Ramos (cell line): ENCODE measurements at regions not wholly inside any gene's neighbourhood (a gene's known extent, or its start where the extent isn't known, plus 50 kb on each side); places are given as distances from the start of the nearest gene placed in this dataset.

Experiments used
- in situ Hi-C: fragments of 300-500 bp; cut with MboI; formaldehyde crosslinking; loops from one replicate; pipeline ENCODE4 v1.14.3; 2022; ENCODE audit warnings: low sequenced_read_pairs; ENCODE audit not compliant: unreplicated experiment

GRCh38 chr9:90979138-90979551 lies 177.5 kb downstream of the SYK start:
- in situ Hi-C loops = no loop called here

- in situ Hi-C loops = no loop called here
Observed at GRCh38 chr9:90979639-90980038, 178.0 kb downstream of the SYK start.

GRCh38 chr9:90981726-90982125 lies 180.1 kb downstream of the SYK start:
- in situ Hi-C loops = no loop called here

- in situ Hi-C loops = no loop called here
Observed at GRCh38 chr9:90983394-90983793, 181.8 kb downstream of the SYK start.

DNA sequence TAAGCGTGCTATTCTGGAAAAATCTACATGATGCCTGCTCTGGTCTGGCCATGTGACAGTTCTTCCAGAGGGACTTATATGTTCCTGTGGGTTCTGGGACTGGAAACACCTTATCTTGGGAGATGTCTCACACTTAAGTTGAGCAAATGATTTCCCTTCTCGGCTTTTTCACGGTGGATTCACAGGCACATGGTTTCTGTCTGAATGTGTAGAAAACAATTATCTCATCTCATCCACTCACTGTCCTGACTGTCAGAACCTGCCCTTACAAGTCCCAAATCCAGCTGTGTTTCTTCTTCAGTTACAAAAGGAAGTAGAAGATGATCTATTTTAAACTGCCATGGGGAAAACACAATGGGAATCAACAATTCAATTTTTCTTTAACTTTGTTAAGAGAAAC lies 184.0 kb downstream of the SYK start:
- in situ Hi-C loops = no loop called here

DNA sequence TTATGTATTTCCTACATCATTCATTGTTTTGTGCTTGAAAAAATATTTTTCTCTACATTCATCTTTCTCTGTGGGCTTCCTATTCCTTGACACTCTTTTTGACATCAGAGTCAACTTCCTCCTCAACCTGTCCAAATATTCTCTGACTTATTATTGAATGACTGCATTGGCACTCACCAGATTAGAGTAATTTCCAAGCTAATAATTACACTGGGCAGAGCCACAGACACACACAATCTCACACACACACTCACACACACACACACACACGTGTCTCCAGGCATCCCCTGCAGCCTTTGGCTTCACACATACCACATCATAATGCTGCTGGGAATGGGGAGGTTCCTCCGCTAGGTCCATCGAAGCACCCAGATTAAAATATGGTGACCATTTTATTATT lies 184.5 kb downstream of the SYK start:
- in situ Hi-C loops = no loop called here

- in situ Hi-C loops = no loop called here
Observed at GRCh38 chr9:90987566-90987965, 185.9 kb downstream of the SYK start.

- in situ Hi-C loops = no loop called here
Observed at GRCh38 chr9:90988318-90988717, 186.7 kb downstream of the SYK start.

GRCh38 chr9:90991953-90992352 lies 190.3 kb downstream of the SYK start:
- in situ Hi-C loops = no loop called here

DNA sequence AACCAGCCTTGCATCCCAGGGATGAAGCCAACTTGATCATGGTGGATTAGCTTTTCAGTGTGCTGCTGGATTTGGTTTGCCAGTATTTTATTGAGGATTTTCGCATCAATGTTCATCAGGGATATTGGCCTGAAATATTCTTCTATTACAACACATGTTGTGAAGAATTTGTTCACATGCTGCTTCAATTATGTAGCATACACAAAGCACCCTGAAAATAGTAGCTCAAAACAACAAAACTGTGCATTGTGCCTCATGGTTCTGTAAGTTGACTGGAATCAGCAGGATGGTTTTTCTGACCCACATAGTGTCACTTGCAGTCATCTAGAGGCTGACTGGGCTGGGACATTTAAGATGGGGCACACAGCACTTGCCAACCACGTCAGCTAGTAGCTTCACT lies 193.9 kb downstream of the SYK start:
- in situ Hi-C loops = no loop called here

GRCh38 chr9:90996154-90997065 lies 194.8 kb downstream of the SYK start:
- in situ Hi-C loops = no loop called here

GRCh38 chr9:90998573-90998972 lies 197.0 kb downstream of the SYK start:
- in situ Hi-C loops = no loop called here

DNA sequence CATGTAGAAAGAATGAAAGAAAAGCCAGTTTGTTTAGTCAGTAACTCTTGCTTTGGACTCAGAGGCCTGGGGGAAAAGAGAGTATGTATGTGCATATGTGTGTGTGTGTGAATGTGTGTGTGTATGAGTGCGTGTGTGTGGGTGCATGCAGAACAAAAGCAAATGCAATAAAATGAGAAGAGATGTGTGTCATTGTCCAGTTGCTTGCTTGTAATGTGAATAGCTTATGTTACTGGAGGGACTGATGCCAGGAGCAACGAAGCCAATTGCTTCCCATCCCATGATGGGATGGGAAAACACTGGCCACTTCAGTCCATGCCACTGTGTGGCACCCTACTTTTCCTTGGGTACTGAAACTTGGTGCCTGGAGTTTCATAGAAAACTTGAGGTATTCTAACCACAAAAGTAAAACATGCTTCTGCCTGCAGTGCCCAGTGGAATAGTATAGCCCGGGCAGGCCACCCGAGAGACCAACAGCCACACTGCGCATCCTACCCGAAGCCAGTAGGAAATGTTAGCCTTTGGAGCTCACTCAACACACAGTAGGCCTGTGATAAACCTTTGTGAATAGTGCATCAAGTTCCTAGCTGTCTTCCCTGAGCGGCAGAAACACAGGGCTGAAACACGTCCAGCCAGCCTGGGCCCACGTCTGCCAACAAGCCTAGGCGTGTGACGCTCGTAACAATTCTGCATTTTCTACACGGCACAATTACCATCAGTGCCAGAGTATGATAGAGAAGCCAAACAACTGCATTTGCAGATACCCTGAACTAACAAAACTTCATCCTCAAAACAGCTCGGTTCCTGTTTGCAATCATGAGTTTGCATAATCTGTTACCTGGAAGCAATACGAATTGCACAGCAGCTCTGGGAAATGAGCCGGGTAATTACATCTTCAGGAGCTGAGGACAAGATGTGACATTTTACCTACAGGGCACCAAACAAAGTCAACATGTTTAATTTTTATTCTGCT lies 198.1 kb downstream of the SYK start:
- in situ Hi-C loops = no loop called here

- in situ Hi-C loops = no loop called here
Observed at GRCh38 chr9:91001146-91001611, 199.6 kb downstream of the SYK start.

GRCh38 chr9:91004484-91004883 lies 202.9 kb downstream of the SYK start:
- in situ Hi-C loops = no loop called here

GRCh38 chr9:91004992-91005391 lies 203.4 kb downstream of the SYK start:
- in situ Hi-C loops = no loop called here

GRCh38 chr9:91006046-91006445 lies 204.4 kb downstream of the SYK start:
- in situ Hi-C loops = no loop called here

- in situ Hi-C loops = no loop called here
Observed at GRCh38 chr9:91008568-91008967, 206.9 kb downstream of the SYK start.

DNA sequence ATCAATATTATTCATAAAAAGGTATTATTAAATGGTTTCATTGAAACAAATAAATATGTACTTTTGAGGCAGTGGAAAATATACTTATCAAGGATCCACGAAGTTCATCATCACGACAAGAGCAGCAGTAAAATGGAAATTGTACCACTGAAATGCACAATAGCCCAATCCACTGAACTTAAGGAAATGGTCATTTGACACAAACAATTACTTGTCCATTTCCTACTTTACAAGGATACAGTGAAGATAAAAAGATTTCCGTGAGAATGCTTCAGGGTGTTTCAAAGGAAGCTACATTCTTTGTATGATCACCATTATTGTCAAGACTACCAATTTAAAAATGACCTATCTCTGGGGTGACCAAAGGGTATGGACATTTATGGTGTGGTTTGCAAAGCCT lies 210.3 kb downstream of the SYK start:
- in situ Hi-C loops = no loop called here

DNA sequence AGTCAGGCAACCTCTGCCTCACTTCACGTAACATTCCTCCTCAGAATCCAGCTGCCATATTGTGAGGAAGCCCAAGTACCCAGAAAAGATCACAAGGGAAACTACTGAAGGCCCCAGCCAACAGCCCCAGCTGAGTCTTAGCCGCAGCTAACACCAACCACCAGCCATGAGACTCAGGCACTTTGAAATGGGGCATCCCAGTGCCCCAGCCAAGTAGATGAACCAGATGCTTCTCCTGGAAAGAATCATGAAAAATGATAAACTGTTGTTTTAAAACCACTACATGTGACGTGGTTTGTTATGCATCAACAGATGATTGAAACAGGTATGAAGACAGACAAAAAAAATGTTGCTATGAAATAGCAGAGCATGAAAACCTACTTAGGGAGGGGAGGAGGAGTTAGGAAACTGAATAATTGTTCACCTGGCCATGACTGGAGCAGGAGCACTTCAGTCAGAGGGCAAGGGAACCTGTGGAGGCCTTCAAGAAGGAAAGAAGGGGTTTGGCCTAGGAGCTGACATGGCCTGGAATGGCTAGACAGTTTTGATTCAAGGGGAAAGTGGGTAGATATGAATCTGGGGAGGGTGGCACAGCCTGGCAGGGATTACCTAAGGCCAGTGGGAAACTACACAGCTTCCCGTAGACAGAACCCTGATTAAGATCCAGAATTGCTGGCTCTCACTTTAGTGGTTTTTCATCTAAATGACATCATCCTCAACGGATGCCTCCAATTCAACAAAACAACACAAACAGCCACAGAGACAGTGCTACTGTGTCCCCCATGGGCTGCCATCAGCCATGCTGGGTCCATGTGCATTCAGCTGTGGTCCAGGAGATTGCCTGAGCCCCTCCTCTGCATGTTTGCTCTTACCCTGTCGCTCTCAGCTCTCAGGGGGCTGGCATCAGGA lies 211.6 kb downstream of the SYK start:
- in situ Hi-C loops = no loop called here
